ENCODE measurements at regions not wholly inside any gene's neighbourhood (a gene's known extent, or its start where the extent isn't known, plus 50 kb on each side); places are given as distances from the start of the nearest gene placed in this dataset.

- H2AFZ ChIP-seq (ENCODE audit: low read depth, low read length) = no peak overlapping the region
- no peaks in the 10 kb centered on the region for H3K27me3 ChIP-seq (ENCODE audit: insufficient read depth, low read depth, low read length)
- no peak overlapping the region for H3K4me2 ChIP-seq (ENCODE audit: low read length)
Measured at GRCh38 chr6:156718647-156719394, 58.4 kb upstream of the ARID1B start.

GRCh38 chr6:156717542-156717941 is 59.6 kb upstream of the ARID1B start:
- Histone ChIP-seq H2AFZ (ENCODE audit: low read depth, low read length) (no peak overlapping the region), H3K36me3 (ENCODE audit: insufficient read depth, low read length) (no peaks in the 10 kb centered on the region), H3K9me2 (ENCODE audit: insufficient read depth, low read length) (no peaks in the 10 kb centered on the region), H3F3A (ENCODE audit: insufficient read depth, low read length, poor library complexity, severe bottlenecking) (no peaks in the 10 kb centered on the region), H3K79me2 (replicated peaks; ENCODE audit: insufficient read depth, low read length) (no peaks in the 10 kb centered on the region), H3K4me2 (ENCODE audit: low read length) (no peak overlapping the region), H3K4me3 (ENCODE audit: low read length) (no peak overlapping the region), H3K9me3 (ENCODE audit: low read length) (no peaks in the 10 kb centered on the region), H3K27me3 (ENCODE audit: insufficient read depth, low read depth, low read length) (no peaks in the 10 kb centered on the region), H4K20me1 (ENCODE audit: insufficient read depth) (no peaks in the 10 kb centered on the region), H3K27ac (ENCODE audit: low read length) (no peak overlapping the region), H3K9ac (ENCODE audit: low read length) (no peak overlapping the region)
- no peak for TF ChIP-seq MXI1 (conservative IDR thresholded peaks at IDR 0.05; ENCODE audit: poor library complexity, severe bottlenecking)
- no peak for TF ChIP-seq RAD21 (conservative IDR thresholded peaks at IDR 0.05)
- TF ChIP-seq EZH2 (IDR thresholded peaks at IDR 0.05; ENCODE audit: borderline replicate concordance, insufficient read depth, low read length, poor library complexity, severe bottlenecking) = no peak
- TF ChIP-seq REST (IDR thresholded peaks at IDR 0.05; ENCODE audit: borderline replicate concordance) = no peak
- no peak for TF ChIP-seq EP300 (conservative IDR thresholded peaks at IDR 0.05; ENCODE audit: poor library complexity, severe bottlenecking)
- no peak for TF ChIP-seq TAF1 (IDR thresholded peaks at IDR 0.05; ENCODE audit: low read depth)

More at GRCh38 chr6:156718647-156719394, 58.4 kb upstream of the ARID1B start:
- Histone ChIP-seq H3K9me2 (ENCODE audit: insufficient read depth, low read length) (no peaks in the 10 kb centered on the region), H3K9me3 (ENCODE audit: low read length) (no peaks in the 10 kb centered on the region), H3K27ac (ENCODE audit: low read length) (no peak overlapping the region), H3K79me2 (replicated peaks; ENCODE audit: insufficient read depth, low read length) (no peaks in the 10 kb centered on the region), H4K20me1 (ENCODE audit: insufficient read depth) (no peaks in the 10 kb centered on the region), H3K9ac (ENCODE audit: low read length) (no peak overlapping the region), H3K36me3 (ENCODE audit: insufficient read depth, low read length) (no peaks in the 10 kb centered on the region), H3K4me3 (ENCODE audit: low read length) (no peak overlapping the region), H3F3A (ENCODE audit: insufficient read depth, low read length, poor library complexity, severe bottlenecking) (no peaks in the 10 kb centered on the region)
- TF ChIP-seq TAF1 (IDR thresholded peaks at IDR 0.05; ENCODE audit: low read depth) (no peak), SMC3 (conservative IDR thresholded peaks at IDR 0.05; ENCODE audit: poor library complexity) (no peak), CTCF (IDR thresholded peaks at IDR 0.05; ENCODE audit: poor library complexity, severe bottlenecking) (no peak), EP300 (conservative IDR thresholded peaks at IDR 0.05; ENCODE audit: poor library complexity, severe bottlenecking) (no peak), REST (IDR thresholded peaks at IDR 0.05; ENCODE audit: borderline replicate concordance) (no peak), MXI1 (conservative IDR thresholded peaks at IDR 0.05; ENCODE audit: poor library complexity, severe bottlenecking) (no peak), EZH2 (IDR thresholded peaks at IDR 0.05; ENCODE audit: borderline replicate concordance, insufficient read depth, low read length, poor library complexity, severe bottlenecking) (no peak), RAD21 (conservative IDR thresholded peaks at IDR 0.05) (no peak), POLR2AphosphoS5 (IDR thresholded peaks at IDR 0.05) (no peak)

Data from neural cell (in vitro differentiated cells).